GM10266 (cell line): ENCODE measurements at regions not wholly inside any gene's neighbourhood (a gene's known extent, or its start where the extent isn't known, plus 50 kb on each side); places are given as distances from the start of the nearest gene placed in this dataset.

Experiments
- DNase-seq: peaks from one replicate; pipeline ENCODE4 v3.0.0; 2012; ENCODE audit errors: extremely low spot score
- CTCF ChIP-seq: IDR thresholded peaks from 2 replicates; pipeline ENCODE4 v1.5.1; 2012; ENCODE audit warnings: mild to moderate bottlenecking, low read depth; ENCODE audit not compliant: control insufficient read depth, insufficient read depth; ENCODE audit errors: missing control alignments

GRCh38 chr11:128179039-128179438, 408.3 kb downstream of the ETS1 start:
- TF ChIP-seq CTCF: no peak
- no peak for DNase-seq

GRCh38 chr11:128174465-128175291, 412.7 kb downstream of the ETS1 start:
- TF ChIP-seq CTCF: no peak

GRCh38 chr11:128172046-128172878, 415.1 kb downstream of the ETS1 start:
- DNase-seq: peak; percentile 60
- peak; percentile 82 for TF ChIP-seq CTCF

More at GRCh38 chr11:128174465-128175291, 412.7 kb downstream of the ETS1 start:
- DNase-seq: no peak

- no peak for TF ChIP-seq CTCF
- DNase-seq: no peak
Observed at GRCh38 chr11:128171506-128171905, 415.9 kb downstream of the ETS1 start.

- no peak for TF ChIP-seq CTCF
- DNase-seq: no peak
Observed at GRCh38 chr11:128165572-128165971, 421.8 kb downstream of the ETS1 start.

- no peak for DNase-seq
- TF ChIP-seq CTCF: no peak
Observed at GRCh38 chr11:128164080-128164741, 423.1 kb downstream of the ETS1 start.

- no peak for TF ChIP-seq CTCF
- DNase-seq: no peak
Observed at GRCh38 chr11:128161994-128162393, 425.4 kb downstream of the ETS1 start.
